Spleen (tissue), 11 donors: ENCODE measurements at regions not wholly inside any gene's neighbourhood (a gene's known extent, or its start where the extent isn't known, plus 50 kb on each side); places are given as distances from the start of the nearest gene placed in this dataset.
A peak's percentile ranks its signal among the peaks of the same experiment; 100 is the strongest.

Experiments used
- DNase-seq: peaks from one replicate; pipeline ENCODE4 v3.0.0-alpha.2; 2020
- H3K27ac ChIP-seq, 8 donors: fragments of 200-600 bp; sonication (generic) in 7 of 8; 1 replicate in 4 of 8; 2 replicates in 4 of 8; pipeline versions ENCODE4 v1.5.0 to v1.8.0; 2016 to 2021; ENCODE audit warnings: inconsistent platforms in 4 of 8, mild to moderate bottlenecking in 4 of 8, moderate library complexity in 1 of 8
- H3K27me3 ChIP-seq, 7 donors: fragments of 200-600 bp; sonication (generic) in 6 of 7; replicated peaks in 1 of 7; 1 replicate in 4 of 7; 2 replicates in 3 of 7; pipeline versions ENCODE4 v1.5.0 to v1.8.0; 2016 to 2021; ENCODE audit warnings: inconsistent platforms in 3 of 7, mild to moderate bottlenecking in 1 of 7
- H3K36me3 ChIP-seq, 6 donors: fragments of 200-600 bp; sonication (generic) in 5 of 6; 1 replicate in 4 of 6; 2 replicates in 2 of 6; pipeline versions ENCODE4 v1.5.0 to v1.8.0; 2016 to 2021; ENCODE audit warnings: inconsistent platforms in 2 of 6
- H3K4me1 ChIP-seq, 6 donors: fragments of 200-600 bp; sonication (generic) in 5 of 6; 1 replicate in 3 of 6; 2 replicates in 3 of 6; pipeline versions ENCODE4 v1.5.0 to v1.8.0; 2016 to 2021; ENCODE audit warnings: inconsistent platforms in 3 of 6
- H3K4me3 ChIP-seq, 8 donors: fragments of 200-600 bp; sonication (generic) in 7 of 8; 1 replicate in 4 of 8; 2 replicates in 4 of 8; pipeline versions ENCODE4 v1.5.0 to v1.8.0; 2016 to 2021; ENCODE audit warnings: inconsistent platforms in 4 of 8, mild to moderate bottlenecking in 4 of 8, moderate library complexity in 2 of 8
- H3K9me3 ChIP-seq, 8 donors: fragments of 200-600 bp; sonication (generic) in 7 of 8; 1 replicate in 4 of 8; 2 replicates in 4 of 8; pipeline versions ENCODE4 v1.5.0 to v1.8.0; 2016 to 2021; ENCODE audit warnings: inconsistent platforms in 4 of 8
- POLR2A ChIP-seq, 3 donors: fragments of 450-650 bp; IDR thresholded peaks; one replicate each; pipeline ENCODE4 v1.5.1; 2017; ENCODE audit warnings: antibody characterized with exemption in 3 of 3, mild to moderate bottlenecking in 1 of 3
- POLR2AphosphoS5 ChIP-seq, 3 donors: sonication (generic); formaldehyde crosslinking; IDR thresholded peaks; one replicate each; pipeline ENCODE4 v1.5.1; 2017; ENCODE audit warnings: antibody characterized with exemption in 3 of 3
- WGBS, 5 donors: extraction: QIAGEN DNeasy Blood & Tissue Kit in 3 of 5; methylation state at CpG; one replicate each; pipeline versions ENCODE4 v1.1.5 to v1.1.7; 2013 to 2018; 5-methylcytosine and 5-hydroxymethylcytosine counted together
- intact Hi-C: fragments of 100-400 bp; cut with DNase I; formaldehyde crosslinking; loops from one replicate; pipeline ENCODE4 v1.15.0; 2023; ENCODE audit warnings: low total_unique reads
- TF ChIP-seq, protein P1 (sequence below), 11 experiments: fragments of 200-600 bp in 7 of 11; fragments of 450-650 bp in 4 of 11; sonication (generic) in 4 of 11; IDR thresholded peaks in 8 of 11; conservative IDR thresholded peaks in 3 of 11; 1 replicate in 7 of 11; 2 replicates in 4 of 11; pipeline versions ENCODE4 v1.4.0 to v1.8.0; 2016 to 2021; ENCODE audit warnings: antibody characterized with exemption in 11 of 11, inconsistent platforms in 4 of 11, mild to moderate bottlenecking in 1 of 11
- donor health status: healthy with polysubstance abuse.
- donor health status: DM: no; HTN: no; CAD: no; lungs with moderate emphysema.
- donor health status: DM: no; HTN: no; CAD: no.
- donor health status: Bipolar disorder and iron deficiency.
- donor health status: healthy.
- donor health status: DM: no; HTN: no; CAD: no.
- donor health status: DM: yes; HTN: yes; CAD: no.

DNA sequence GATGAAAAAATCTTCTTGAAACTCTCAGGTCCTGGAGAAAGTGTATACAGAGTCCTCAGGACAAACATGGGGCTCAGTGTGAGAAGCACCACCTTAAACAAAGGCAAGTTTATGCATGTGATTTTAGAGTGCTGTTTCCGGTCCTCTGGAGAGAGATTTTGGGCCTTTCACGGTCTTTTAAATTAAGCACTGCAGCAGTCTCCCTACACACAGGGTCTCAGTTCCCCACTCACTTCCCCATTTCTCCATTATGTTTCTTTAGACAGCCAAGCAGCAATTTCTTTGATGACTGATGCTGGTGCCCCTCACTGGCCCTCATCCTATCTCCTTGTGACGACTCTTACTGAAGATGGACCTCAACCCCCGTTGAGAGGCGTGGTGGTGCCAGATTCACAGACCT, 220.2 kb upstream of the CLINT1 start:
- Histone ChIP-seq H3K9me3 (no peaks in the 10 kb centered on the region), H3K4me3 (no peak overlapping the region), H3K4me1 (peaks cover 0 to 16% (median 4%) of the 10 kb centered on the region in 6 donors), H3K27me3 (no peaks in the 10 kb centered on the region), H3K36me3 (no peaks in the 10 kb centered on the region), H3K27ac (no peak overlapping the region)
- TF ChIP-seq, protein P1, sequence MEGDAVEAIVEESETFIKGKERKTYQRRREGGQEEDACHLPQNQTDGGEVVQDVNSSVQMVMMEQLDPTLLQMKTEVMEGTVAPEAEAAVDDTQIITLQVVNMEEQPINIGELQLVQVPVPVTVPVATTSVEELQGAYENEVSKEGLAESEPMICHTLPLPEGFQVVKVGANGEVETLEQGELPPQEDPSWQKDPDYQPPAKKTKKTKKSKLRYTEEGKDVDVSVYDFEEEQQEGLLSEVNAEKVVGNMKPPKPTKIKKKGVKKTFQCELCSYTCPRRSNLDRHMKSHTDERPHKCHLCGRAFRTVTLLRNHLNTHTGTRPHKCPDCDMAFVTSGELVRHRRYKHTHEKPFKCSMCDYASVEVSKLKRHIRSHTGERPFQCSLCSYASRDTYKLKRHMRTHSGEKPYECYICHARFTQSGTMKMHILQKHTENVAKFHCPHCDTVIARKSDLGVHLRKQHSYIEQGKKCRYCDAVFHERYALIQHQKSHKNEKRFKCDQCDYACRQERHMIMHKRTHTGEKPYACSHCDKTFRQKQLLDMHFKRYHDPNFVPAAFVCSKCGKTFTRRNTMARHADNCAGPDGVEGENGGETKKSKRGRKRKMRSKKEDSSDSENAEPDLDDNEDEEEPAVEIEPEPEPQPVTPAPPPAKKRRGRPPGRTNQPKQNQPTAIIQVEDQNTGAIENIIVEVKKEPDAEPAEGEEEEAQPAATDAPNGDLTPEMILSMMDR (IDR thresholded peaks at IDR 0.05 in 8 of 11, conservative IDR thresholded peaks at IDR 0.05 in 3 of 11) = no peak
- TF ChIP-seq POLR2A (IDR thresholded peaks at IDR 0.05) (no peak), POLR2AphosphoS5 (IDR thresholded peaks at IDR 0.05) (no peak)
- 70 to 97% (median 75%) methylated on average over 5 of the region's 5 CpGs for WGBS, 5 donors
- intact Hi-C loops = loop anchor here (5.0 to 10.0 kb wide), 2 partner anchors 1028 to 1056 kb away; no protein-coding TSS in a partner anchor
- DNase-seq = no peak

DNA sequence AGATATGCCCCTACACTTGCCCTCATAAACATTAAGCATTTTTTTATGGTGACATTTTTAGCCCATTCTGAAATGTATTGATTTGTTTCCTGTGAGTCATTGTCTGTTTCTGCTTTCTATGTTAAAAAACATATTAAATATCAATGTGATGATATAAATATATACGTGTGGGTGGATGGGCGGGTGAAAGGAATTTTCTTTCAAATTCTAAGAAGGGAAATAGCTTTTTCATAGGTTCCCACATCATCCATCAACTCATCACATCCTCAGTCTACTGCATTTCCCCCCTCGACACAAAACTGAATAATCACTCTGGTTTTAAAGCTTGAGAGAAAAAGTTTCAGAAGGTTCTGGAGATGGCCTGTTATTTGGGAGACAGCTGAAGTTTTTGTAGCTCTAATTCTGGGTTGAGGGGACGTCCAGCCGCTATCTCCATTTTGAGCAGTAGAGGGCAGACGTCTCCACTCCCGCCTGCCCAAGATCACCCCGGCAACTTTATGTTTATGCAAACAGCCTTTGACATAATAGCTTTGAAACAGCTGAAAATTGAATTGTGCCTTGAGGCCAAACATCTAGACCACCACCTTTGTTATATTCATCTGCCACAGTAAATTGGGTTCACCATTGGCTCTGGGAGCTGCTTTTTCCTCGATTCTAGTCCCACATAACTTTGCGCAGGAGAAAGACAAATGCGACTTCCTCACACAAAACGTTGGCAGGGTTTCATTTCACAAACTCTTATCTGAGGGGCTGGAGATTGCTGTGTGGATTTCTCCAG, 216.2 kb upstream of the CLINT1 start:
- Histone ChIP-seq H3K27ac (no peak overlapping the region), H3K36me3 (no peaks in the 10 kb centered on the region), H3K4me3 (peak overlapping the region in 2 of 8 donors; percentile 13 to 47), H3K27me3 (no peaks in the 10 kb centered on the region), H3K4me1 (peaks cover 0 to 18% (median 4%) of the 10 kb centered on the region in 6 donors), H3K9me3 (no peaks in the 10 kb centered on the region)
- TF ChIP-seq POLR2A (IDR thresholded peaks at IDR 0.05) (no peak), POLR2AphosphoS5 (IDR thresholded peaks at IDR 0.05) (no peak)
- TF ChIP-seq, protein P1 (IDR thresholded peaks at IDR 0.05 in 8 of 11, conservative IDR thresholded peaks at IDR 0.05 in 3 of 11) = peak; percentile 34 to 83 (median 65)
- WGBS, 5 donors = 19 to 23% (median 20%) methylated on average over 12 of the region's 12 CpGs
- intact Hi-C loops = loop anchor here (5.0 to 10.0 kb wide), 2 partner anchors 1032 to 1060 kb away; no protein-coding TSS in a partner anchor
- DNase-seq = no peak

DNA sequence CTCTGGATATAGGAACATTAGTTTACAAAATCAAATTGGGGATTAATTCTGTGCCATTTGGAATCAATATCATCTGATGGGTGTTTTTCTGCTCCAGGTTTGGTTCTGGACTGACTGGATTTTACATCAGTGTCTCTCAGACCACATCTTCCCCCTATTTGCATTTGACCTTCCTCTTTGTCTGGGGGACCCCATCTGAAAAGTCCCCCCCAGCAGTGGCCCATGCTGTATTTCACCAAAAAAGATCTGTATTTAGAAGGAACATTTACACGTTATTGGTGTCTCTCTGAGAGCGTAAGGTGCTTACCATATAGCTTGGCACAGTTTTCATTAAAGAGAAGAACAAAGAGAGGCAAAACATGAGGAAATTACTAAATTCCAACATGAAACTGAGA, 215.6 kb upstream of the CLINT1 start:
- Histone ChIP-seq H3K4me3 (no peak overlapping the region), H3K4me1 (peaks cover 0 to 19% (median 4%) of the 10 kb centered on the region in 6 donors), H3K27ac (no peak overlapping the region), H3K27me3 (no peaks in the 10 kb centered on the region), H3K9me3 (no peaks in the 10 kb centered on the region), H3K36me3 (no peaks in the 10 kb centered on the region)
- intact Hi-C loops = loop anchor here (10.0 kb wide), 1 partner anchor 1060 kb away; no protein-coding TSS in a partner anchor
- TF ChIP-seq, protein P1 (IDR thresholded peaks at IDR 0.05 in 8 of 11, conservative IDR thresholded peaks at IDR 0.05 in 3 of 11) = no peak
- TF ChIP-seq POLR2AphosphoS5 (IDR thresholded peaks at IDR 0.05) (no peak), POLR2A (IDR thresholded peaks at IDR 0.05) (no peak)
- DNase-seq = no peak
- WGBS, 5 donors = 85 to 99% (median 91%) methylated on average over 2 of the region's 2 CpGs

DNA sequence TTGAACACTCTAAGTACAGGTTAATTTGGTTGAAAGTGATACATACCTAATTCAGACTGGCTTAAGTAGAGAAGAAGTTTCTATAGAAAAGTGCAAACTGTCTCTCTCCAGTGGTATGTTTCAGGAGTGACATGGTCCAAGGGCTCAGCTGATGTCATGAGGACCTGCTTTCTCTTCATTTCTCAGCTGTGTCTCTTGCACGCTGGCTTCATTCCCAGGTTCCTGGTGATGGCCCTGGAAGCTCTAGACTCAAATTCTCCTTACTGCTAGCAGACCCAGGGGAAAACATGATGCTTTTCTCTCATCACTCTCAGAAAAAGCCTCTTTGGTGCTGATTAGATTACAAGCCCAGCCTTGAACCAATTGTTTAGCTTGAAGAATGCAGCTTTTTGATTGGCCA, 211.9 kb upstream of the CLINT1 start:
- TF ChIP-seq POLR2AphosphoS5 (IDR thresholded peaks at IDR 0.05) (no peak), POLR2A (IDR thresholded peaks at IDR 0.05) (no peak)
- TF ChIP-seq, protein P1 (IDR thresholded peaks at IDR 0.05 in 8 of 11, conservative IDR thresholded peaks at IDR 0.05 in 3 of 11) = no peak
- no peak for DNase-seq
- Histone ChIP-seq H3K4me1 (peaks cover 0 to 11% (median 2%) of the 10 kb centered on the region in 6 donors), H3K36me3 (no peaks in the 10 kb centered on the region), H3K9me3 (no peaks in the 10 kb centered on the region), H3K27ac (no peak overlapping the region), H3K4me3 (no peak overlapping the region), H3K27me3 (no peaks in the 10 kb centered on the region)
- 68 to 86% (median 77%) methylated on average over 1 of the region's 1 CpG for WGBS, 5 donors
- intact Hi-C loops = loop anchor here (10.0 kb wide), 1 partner anchor 1064 kb away; no protein-coding TSS in a partner anchor
